Lower leg skin (tissue), 4 donors: ENCODE measurements at regions not wholly inside any gene's neighbourhood (a gene's known extent, or its start where the extent isn't known, plus 50 kb on each side); places are given as distances from the start of the nearest gene placed in this dataset.

ENCODE experiments used
- DNase-seq, 2 donors: peaks; one replicate each; pipeline ENCODE4 v3.0.0-alpha.2; 2019; ENCODE audit warnings: low spot score in 2 of 2
- H3K4me3 ChIP-seq: fragments of 200-600 bp; sonication (generic); 2 replicates; pipeline ENCODE4 v1.5.1; 2017; ENCODE audit warnings: mild to moderate bottlenecking, low read depth; ENCODE audit not compliant: poor library complexity, severe bottlenecking
- CTCF ChIP-seq, 3 donors: fragments of 450-650 bp; IDR thresholded peaks; one replicate each; pipeline ENCODE4 v1.5.1; 2016; ENCODE audit warnings: antibody characterized with exemption in 3 of 3, mild to moderate bottlenecking in 3 of 3, moderate library complexity in 2 of 3
- POLR2A ChIP-seq, 2 donors: fragments of 450-650 bp; IDR thresholded peaks; one replicate each; pipeline ENCODE4 v1.6.1; 2016 to 2017; ENCODE audit warnings: antibody characterized with exemption in 2 of 2, mild to moderate bottlenecking in 1 of 2, moderate library complexity in 1 of 2
- WGBS, 2 donors: methylation state at CpG; one replicate each; pipeline ENCODE4 v1.1.5; 2018; 5-methylcytosine and 5-hydroxymethylcytosine counted together
- intact Hi-C: fragments of 100-400 bp; cut with DNase I; formaldehyde crosslinking; loops from one replicate; pipeline ENCODE4 v1.15.0; 2023; ENCODE audit warnings: low total_unique reads

GRCh38 chr13:70788074-70788473 is 679.8 kb upstream of the KLHL1 start:
- intact Hi-C loops, result no loop called here
- DNase-seq, result no peak
- TF ChIP-seq POLR2A (IDR thresholded peaks at IDR 0.05) (no peak), CTCF (IDR thresholded peaks at IDR 0.05) (no peak)
- no peak overlapping the region for H3K4me3 ChIP-seq
- 47 to 51% methylated on average over 3 of the region's 3 CpGs for WGBS, 2 donors

DNA sequence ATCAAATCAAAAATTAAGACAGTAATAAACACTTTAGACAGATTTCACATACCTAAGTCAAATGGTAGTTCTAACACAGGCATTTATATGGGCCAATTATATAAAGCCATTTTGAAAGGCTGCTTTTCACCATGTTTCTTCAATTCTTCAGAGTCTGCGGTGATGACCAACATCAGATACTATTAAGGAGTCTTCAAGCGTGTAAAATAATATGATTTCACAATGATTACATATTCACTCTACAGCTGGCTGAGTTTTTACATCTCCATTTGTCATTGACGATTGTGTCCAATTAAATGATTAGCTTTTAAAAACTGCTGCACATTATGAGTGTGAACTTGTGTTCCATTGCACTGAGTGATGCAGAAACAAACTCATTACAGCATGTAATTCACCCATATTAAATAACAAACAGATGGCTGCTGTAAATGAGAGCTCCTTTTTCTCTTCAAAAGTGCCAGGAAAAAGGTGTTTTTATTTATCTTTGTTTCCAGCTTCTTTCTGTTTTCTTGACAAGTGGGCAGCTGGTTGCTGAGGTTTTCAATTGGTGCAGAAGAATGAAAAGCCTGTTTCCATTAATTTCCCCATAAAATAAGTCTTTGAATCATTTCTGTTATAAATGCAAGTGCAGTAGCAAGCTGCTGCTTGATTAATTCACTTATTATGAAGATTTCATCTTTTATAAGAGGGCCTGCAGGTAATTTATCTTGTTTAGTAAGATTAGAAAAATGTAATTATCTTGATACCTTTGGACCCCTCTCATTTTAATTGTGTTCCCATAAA is 676.1 kb upstream of the KLHL1 start:
- intact Hi-C loops, result no loop called here
- TF ChIP-seq CTCF (IDR thresholded peaks at IDR 0.05) (no peak), POLR2A (IDR thresholded peaks at IDR 0.05) (no peak)
- no peak for DNase-seq
- WGBS, 2 donors, result 72 to 74% methylated on average over 3 of the region's 3 CpGs
- H3K4me3 ChIP-seq, result no peak overlapping the region

- TF ChIP-seq POLR2A (IDR thresholded peaks at IDR 0.05) (no peak), CTCF (IDR thresholded peaks at IDR 0.05) (no peak)
- intact Hi-C loops, result no loop called here
- DNase-seq, result no peak
- WGBS, 2 donors, result 51 to 56% methylated on average over 1 of the region's 1 CpG
- no peak overlapping the region for H3K4me3 ChIP-seq
These were observed 661.6 kb upstream of the KLHL1 start for GRCh38 chr13:70769817-70770216.

DNA sequence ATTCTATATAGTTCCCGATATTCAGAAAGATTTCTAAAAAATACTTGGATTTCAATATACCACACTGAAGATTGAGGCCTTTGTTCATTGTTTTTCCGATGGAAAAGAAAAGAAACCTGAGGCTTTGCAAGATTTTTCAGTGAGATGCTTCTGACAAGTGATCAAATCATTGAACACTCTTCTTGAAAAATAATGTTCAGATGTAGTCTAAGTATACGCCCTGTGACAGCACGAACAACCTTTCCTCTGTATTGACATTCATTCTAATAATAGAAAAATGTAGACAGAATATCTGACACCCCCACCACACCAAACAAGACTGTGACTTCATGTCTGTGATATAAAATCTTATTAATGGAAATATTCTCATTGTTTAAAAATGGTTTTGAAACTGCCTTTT is 650.7 kb upstream of the KLHL1 start:
- no peak overlapping the region for H3K4me3 ChIP-seq
- TF ChIP-seq POLR2A (IDR thresholded peaks at IDR 0.05), result no peak
- no peak for TF ChIP-seq CTCF (IDR thresholded peaks at IDR 0.05)
- no peak for DNase-seq
- 86 to 88% methylated on average over 4 of the region's 4 CpGs for WGBS, 2 donors
- intact Hi-C loops, result no loop called here

- no peak overlapping the region for H3K4me3 ChIP-seq
- no peak for DNase-seq
- TF ChIP-seq CTCF (IDR thresholded peaks at IDR 0.05) (no peak), POLR2A (IDR thresholded peaks at IDR 0.05) (no peak)
- intact Hi-C loops, result no loop called here
These were observed 647.8 kb upstream of the KLHL1 start for GRCh38 chr13:70756088-70756487.

DNA sequence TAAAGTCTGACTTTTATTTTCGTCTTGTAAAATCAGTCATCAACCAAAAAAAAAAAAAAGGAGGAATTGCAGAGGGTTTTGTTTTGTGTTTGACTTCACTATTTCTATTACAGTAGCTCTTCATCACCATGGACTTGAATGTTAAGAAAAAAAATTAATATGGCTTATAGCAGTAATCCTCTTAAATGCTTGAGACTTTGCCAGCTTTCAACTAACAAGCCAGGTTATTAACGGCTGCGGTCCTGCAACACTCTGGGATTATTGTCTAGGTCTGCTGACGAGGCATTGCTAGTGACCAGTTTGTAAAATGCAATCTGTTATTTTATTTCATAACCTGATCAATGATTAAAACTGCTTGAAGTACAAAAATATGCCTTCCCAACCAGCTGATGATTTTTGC is 647.2 kb upstream of the KLHL1 start:
- no peak for DNase-seq
- H3K4me3 ChIP-seq, result no peak overlapping the region
- WGBS, 2 donors, result 44 to 58% methylated on average over 4 of the region's 4 CpGs
- no peak for TF ChIP-seq CTCF (IDR thresholded peaks at IDR 0.05)
- TF ChIP-seq POLR2A (IDR thresholded peaks at IDR 0.05), result no peak
- intact Hi-C loops, result no loop called here
